ENCODE measurements at regions not wholly inside any gene's neighbourhood (a gene's known extent, or its start where the extent isn't known, plus 50 kb on each side); places are given as distances from the start of the nearest gene placed in this dataset.

DNA sequence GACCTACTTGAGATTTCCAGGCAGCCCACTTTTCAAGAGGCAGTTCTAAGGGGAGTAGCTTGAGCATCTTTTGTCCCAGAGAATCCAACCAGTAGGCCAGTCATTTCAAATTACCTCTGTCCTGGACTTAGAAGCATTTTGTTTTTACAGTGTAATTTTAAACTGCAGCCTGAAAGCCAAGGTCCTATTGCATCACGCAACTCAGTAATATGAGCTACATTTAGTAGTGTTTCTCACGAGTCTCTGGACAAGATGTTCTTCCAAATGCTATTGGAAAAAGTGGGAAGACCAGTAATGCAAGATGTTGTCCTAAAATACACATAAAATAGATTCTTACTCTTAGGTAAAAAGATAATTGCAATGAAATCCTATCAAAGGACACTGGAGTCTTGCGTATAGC, 182.5 kb upstream of the ARX start:
- TF ChIP-seq L3MBTL2 (conservative IDR thresholded peaks at IDR 0.05): no peak
- TF ChIP-seq BHLHE40 (IDR thresholded peaks at IDR 0.05; ENCODE audit: borderline replicate concordance): no peak
- no peak for TF ChIP-seq FOXK2 (IDR thresholded peaks at IDR 0.05)
- TF ChIP-seq CTBP1 (IDR thresholded peaks at IDR 0.05; ENCODE audit: borderline replicate concordance): no peak
- no peak for TF ChIP-seq SP1 (IDR thresholded peaks at IDR 0.05)
- TF ChIP-seq FOXA1 (IDR thresholded peaks at IDR 0.05): no peak
- TF ChIP-seq ZNF384 (IDR thresholded peaks at IDR 0.05): no peak
- no peak for TF ChIP-seq FOXM1 (IDR thresholded peaks at IDR 0.05; ENCODE audit: borderline replicate concordance)
- TF ChIP-seq ELF4 (IDR thresholded peaks at IDR 0.05): no peak
- TF ChIP-seq ARNT (IDR thresholded peaks at IDR 0.05): no peak
- no peak for TF ChIP-seq TARDBP (IDR thresholded peaks at IDR 0.05)
- TF ChIP-seq, protein P1, sequence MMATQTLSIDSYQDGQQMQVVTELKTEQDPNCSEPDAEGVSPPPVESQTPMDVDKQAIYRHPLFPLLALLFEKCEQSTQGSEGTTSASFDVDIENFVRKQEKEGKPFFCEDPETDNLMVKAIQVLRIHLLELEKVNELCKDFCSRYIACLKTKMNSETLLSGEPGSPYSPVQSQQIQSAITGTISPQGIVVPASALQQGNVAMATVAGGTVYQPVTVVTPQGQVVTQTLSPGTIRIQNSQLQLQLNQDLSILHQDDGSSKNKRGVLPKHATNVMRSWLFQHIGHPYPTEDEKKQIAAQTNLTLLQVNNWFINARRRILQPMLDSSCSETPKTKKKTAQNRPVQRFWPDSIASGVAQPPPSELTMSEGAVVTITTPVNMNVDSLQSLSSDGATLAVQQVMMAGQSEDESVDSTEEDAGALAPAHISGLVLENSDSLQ (IDR thresholded peaks at IDR 0.05): no peak
- TF ChIP-seq NFRKB (IDR thresholded peaks at IDR 0.05): no peak
- POLR2A ChIA-PET: no interaction called here
- no peak for DNase-seq (ENCODE audit: extremely low spot score)
- CTCF ChIA-PET: no interaction called here

DNA sequence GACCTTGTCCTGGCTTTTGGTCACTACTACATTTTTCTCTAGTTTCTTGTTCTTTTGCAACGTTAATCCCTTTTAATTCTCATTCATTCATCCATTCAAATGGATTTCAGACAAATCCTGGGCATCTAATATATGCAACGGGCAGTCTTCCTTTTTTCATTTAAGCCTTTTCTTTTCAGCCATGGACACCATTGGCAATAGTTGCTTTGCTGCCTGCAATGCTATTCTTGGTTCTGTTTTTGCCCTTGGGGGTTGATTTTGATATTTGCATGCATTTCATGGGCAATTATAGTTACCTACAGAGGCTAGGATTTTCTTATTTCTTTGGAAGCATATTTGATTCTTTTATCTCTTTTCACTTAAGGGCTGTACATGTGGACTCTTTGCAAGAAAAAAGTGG, 180.5 kb upstream of the ARX start:
- no peak for TF ChIP-seq ZNF384 (IDR thresholded peaks at IDR 0.05)
- no peak for TF ChIP-seq TARDBP (IDR thresholded peaks at IDR 0.05)
- TF ChIP-seq SUZ12 (IDR thresholded peaks at IDR 0.05): no peak
- no peak for TF ChIP-seq ARNT (IDR thresholded peaks at IDR 0.05)
- no peak for TF ChIP-seq LEF1 (IDR thresholded peaks at IDR 0.05; ENCODE audit: borderline replicate concordance)
- TF ChIP-seq FOXK2 (IDR thresholded peaks at IDR 0.05): no peak
- no peak for TF ChIP-seq FOXA1 (IDR thresholded peaks at IDR 0.05)
- no peak for TF ChIP-seq SP1 (IDR thresholded peaks at IDR 0.05)
- no peak for TF ChIP-seq HDGF (IDR thresholded peaks at IDR 0.05; ENCODE audit: borderline replicate concordance)
- TF ChIP-seq FOXM1 (IDR thresholded peaks at IDR 0.05; ENCODE audit: borderline replicate concordance): no peak
- TF ChIP-seq L3MBTL2 (conservative IDR thresholded peaks at IDR 0.05): no peak
- no peak for TF ChIP-seq ELF4 (IDR thresholded peaks at IDR 0.05)
- no peak for TF ChIP-seq NFRKB (IDR thresholded peaks at IDR 0.05)
- TF ChIP-seq, protein P1 (IDR thresholded peaks at IDR 0.05): no peak
- ChIA-PET CTCF (interaction anchor here (0.5 kb wide), 1 partner anchor 377 kb away, joined by 4 read pairs; no protein-coding TSS in a partner anchor), POLR2A (no interaction called here)
- DNase-seq (ENCODE audit: extremely low spot score): no peak

DNA sequence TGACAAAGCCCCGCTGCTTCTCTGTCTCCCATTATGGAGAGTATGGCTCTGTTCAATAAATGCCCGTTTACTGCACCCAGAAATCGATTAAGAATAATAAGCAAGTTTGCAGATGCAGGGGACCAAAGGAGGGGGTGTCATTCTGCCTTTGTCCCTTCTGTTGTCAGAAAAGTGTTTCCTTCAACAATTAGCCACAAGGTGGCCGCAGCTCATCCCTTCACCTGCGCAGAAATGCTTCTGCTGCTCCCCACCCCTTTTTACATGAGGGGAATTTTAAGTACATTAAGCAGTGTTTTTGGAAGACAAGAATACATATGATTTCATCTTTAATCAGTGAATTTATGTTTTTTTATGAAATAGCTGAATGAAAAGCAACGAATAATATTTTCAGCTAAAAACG, 175.6 kb upstream of the ARX start:
- POLR2A ChIA-PET: no interaction called here

DNA sequence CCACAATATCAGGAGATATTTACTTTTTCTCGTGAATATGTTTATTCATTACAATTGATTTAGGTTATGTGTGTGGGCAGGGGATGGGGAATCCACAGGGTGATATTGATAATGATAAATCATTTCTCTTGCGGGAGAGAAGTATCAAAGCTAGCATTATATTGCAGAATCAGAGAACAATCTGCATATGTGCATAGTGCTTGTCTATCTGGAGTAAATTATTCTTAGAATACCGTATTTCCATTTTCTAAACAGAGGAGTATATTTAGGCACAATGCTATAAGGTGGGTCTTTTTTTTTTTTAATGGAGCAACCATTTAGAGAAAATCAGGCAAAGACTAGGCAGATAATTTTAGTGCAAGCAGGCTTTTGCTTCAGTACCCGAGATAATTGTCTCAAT, 166.0 kb upstream of the ARX start:
- no peak for DNase-seq (ENCODE audit: extremely low spot score)
- TF ChIP-seq HDGF (IDR thresholded peaks at IDR 0.05; ENCODE audit: borderline replicate concordance): no peak
- ChIA-PET CTCF (interaction anchor here (0.7 kb wide), 1 partner anchor 16 kb away, joined by 3 read pairs; no protein-coding TSS in a partner anchor), POLR2A (no interaction called here)

More for the DNA sequence above, 175.6 kb upstream of the ARX start:
- CTCF ChIA-PET: no interaction called here
- no peak for TF ChIP-seq ARNT (IDR thresholded peaks at IDR 0.05)
- no peak for TF ChIP-seq TARDBP (IDR thresholded peaks at IDR 0.05)
- TF ChIP-seq, protein P1 (IDR thresholded peaks at IDR 0.05): no peak
- TF ChIP-seq FOXM1 (IDR thresholded peaks at IDR 0.05; ENCODE audit: borderline replicate concordance): no peak
- TF ChIP-seq FOXK2 (IDR thresholded peaks at IDR 0.05): no peak
- TF ChIP-seq ZNF384 (IDR thresholded peaks at IDR 0.05): no peak
- TF ChIP-seq SP1 (IDR thresholded peaks at IDR 0.05): no peak
- TF ChIP-seq HDGF (IDR thresholded peaks at IDR 0.05; ENCODE audit: borderline replicate concordance): no peak
- TF ChIP-seq ELF4 (IDR thresholded peaks at IDR 0.05): no peak
- TF ChIP-seq FOXA1 (IDR thresholded peaks at IDR 0.05): no peak
- TF ChIP-seq L3MBTL2 (conservative IDR thresholded peaks at IDR 0.05): no peak
- DNase-seq (ENCODE audit: extremely low spot score): peak; percentile 18

DNA sequence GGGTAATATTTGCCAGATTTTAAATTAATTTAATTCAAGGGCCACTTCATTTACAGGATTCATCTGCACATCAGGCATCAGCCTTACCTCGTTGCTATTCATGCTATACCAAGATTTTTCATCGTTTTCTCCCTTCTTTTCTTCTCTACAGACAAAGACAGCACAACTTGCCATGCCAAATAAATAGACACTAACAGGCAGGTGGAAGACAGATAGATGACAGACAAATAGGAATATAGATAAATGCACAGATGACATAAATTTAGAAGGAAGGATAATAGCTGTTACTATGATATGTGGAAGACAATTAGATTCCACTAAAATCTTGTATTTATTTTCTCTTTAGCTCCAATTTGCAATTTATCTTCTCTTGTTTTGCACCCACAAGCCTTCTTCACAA, 164.5 kb upstream of the ARX start:
- no peak for TF ChIP-seq TARDBP (IDR thresholded peaks at IDR 0.05)
- TF ChIP-seq ZNF384 (IDR thresholded peaks at IDR 0.05): no peak
- TF ChIP-seq CTBP1 (IDR thresholded peaks at IDR 0.05; ENCODE audit: borderline replicate concordance): no peak
- no peak for TF ChIP-seq L3MBTL2 (conservative IDR thresholded peaks at IDR 0.05)
- TF ChIP-seq NFRKB (IDR thresholded peaks at IDR 0.05): no peak
- POLR2A ChIA-PET: no interaction called here
- no peak for DNase-seq (ENCODE audit: extremely low spot score)
- CTCF ChIA-PET: no interaction called here

DNA sequence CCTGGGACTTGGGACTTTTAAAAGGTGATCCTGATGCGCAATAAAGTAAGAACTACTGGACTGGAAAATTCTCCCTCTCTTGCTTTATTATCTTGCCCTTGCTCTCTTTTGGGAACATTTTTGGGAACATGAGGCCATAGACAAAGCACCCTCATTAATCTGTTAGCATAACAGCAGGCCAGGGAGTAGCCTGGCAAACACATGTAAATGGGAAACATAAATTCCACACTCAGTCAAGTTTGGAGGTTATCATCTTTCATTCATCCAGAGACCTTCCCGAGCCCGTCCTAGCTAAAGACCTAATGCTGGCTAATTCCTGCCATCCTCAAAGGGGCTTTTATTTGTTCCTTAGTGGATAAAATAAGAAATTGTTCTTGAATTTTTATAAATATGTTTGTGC, 162.8 kb upstream of the ARX start:
- CTCF ChIA-PET: interaction anchor here (0.5 kb wide), 1 partner anchor 743 kb away, joined by 7 read pairs; no protein-coding TSS in a partner anchor
- DNase-seq (ENCODE audit: extremely low spot score): no peak
- POLR2A ChIA-PET: no interaction called here
- TF ChIP-seq ZNF384 (IDR thresholded peaks at IDR 0.05) (no peak), SP1 (IDR thresholded peaks at IDR 0.05) (no peak), L3MBTL2 (conservative IDR thresholded peaks at IDR 0.05) (no peak), ARNT (IDR thresholded peaks at IDR 0.05) (no peak), LEF1 (IDR thresholded peaks at IDR 0.05; ENCODE audit: borderline replicate concordance) (no peak), FOXM1 (IDR thresholded peaks at IDR 0.05; ENCODE audit: borderline replicate concordance) (no peak), SUZ12 (IDR thresholded peaks at IDR 0.05) (no peak), ELF4 (IDR thresholded peaks at IDR 0.05) (no peak), HDGF (IDR thresholded peaks at IDR 0.05; ENCODE audit: borderline replicate concordance) (no peak), FOXK2 (IDR thresholded peaks at IDR 0.05) (no peak), BHLHE40 (IDR thresholded peaks at IDR 0.05; ENCODE audit: borderline replicate concordance) (no peak), TARDBP (IDR thresholded peaks at IDR 0.05) (no peak), CTBP1 (IDR thresholded peaks at IDR 0.05; ENCODE audit: borderline replicate concordance) (no peak), NFRKB (IDR thresholded peaks at IDR 0.05) (no peak), FOXA1 (IDR thresholded peaks at IDR 0.05) (no peak)
- TF ChIP-seq, protein P1 (IDR thresholded peaks at IDR 0.05): no peak

Measured in HEK293T (cell line).